HuH-7.5 (cell line): ENCODE measurements at regions not wholly inside any gene's neighbourhood (a gene's known extent, or its start where the extent isn't known, plus 50 kb on each side); places are given as distances from the start of the nearest gene placed in this dataset.
"Not testable (repeated sequence)": the region's sequence is repeated elsewhere in the genome, so short reads cannot be mapped to it uniquely, and the experiment has no call there.

Experiments used
- DNase-seq: peaks from one replicate; pipeline ENCODE4 v3.0.0; 2011; ENCODE audit warnings: low spot score

DNA sequence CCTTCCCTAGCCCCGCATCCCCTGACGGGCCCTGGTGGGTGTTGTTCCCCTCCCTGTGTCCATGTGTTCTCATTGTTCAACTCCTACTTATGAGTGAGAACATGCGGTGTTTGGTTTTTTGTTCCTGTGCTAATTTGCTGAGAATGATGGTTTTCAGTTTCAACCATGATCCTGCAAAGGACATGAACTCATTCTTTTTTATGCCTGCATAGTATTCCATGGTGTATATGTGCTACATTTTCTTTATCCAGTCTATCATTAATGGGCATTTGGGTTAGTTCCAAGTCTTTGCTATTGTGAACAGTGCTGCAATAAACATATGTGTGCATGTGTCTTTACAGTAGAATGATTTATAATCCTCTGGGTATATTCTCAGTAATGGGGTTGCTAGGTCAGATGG lies 65.7 kb upstream of the DCD start:
- DNase-seq = not testable (repeated sequence)

DNA sequence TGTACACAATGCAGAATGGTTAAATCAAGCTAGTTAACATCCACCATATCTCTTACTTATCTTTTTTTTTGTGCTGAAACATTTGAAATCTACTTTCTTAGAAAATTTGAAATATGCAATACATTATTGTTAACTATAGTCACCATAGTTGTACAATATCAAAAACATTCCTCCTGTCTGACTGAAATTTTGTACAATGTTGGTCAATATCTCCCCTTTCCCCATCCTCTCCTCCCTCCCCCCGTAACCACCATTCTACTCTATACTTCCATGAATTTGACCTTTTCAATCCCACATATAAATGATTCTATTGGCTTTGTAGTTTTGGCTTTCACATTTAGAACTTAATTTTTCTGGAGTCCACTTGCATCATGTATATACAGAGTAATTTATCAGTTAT lies 63.5 kb upstream of the DCD start:
- DNase-seq = no peak

- DNase-seq = no peak
Observed at GRCh38 chr12:54708826-54709225, 60.7 kb upstream of the DCD start.

- no peak for DNase-seq
Observed at GRCh38 chr12:54704202-54704601, 56.0 kb upstream of the DCD start.

GRCh38 chr12:54701940-54702592 lies 53.9 kb upstream of the DCD start:
- no peak for DNase-seq

DNA sequence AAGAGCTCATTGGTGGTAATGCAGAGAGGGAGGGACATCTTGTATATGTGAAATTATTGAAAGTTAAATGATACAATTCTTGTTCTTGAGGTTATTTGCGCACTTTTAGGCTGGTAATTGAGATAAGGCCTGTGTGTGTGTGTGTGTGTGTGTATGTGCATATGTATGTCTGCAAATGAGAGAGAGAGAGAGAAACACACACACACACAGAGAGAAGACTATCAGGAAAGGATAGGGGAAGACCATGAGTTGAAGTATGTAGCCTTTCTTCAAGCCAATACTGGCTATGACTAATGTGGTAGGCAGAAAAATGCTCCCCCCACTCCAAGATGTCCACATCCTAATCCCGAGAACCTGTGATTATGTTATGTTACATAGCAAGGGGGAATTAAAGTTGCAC lies 52.7 kb upstream of the DCD start:
- DNase-seq = no peak

DNA sequence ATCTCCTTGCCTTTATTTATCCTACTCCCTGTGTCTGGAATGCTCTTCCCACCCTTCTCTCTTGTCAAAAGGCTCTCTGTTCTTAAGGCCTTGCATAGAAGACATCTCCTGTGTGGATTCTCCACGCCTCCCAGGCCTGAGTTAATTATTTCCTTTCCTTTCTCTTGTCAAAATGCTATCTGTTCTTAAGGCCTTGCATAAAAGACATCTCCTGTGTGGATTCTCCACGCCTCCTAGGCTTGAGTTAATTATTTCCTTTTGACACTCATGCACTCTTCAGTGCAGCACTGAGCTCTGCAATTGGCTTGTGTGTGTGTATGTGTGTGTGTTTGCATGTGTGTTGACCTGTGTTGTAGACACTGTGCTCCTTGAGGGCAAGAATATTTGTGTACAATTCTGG lies 52.1 kb upstream of the DCD start:
- DNase-seq = no peak
